WTC11 (cell line): ENCODE measurements at regions not wholly inside any gene's neighbourhood (a gene's known extent, or its start where the extent isn't known, plus 50 kb on each side); places are given as distances from the start of the nearest gene placed in this dataset.

ENCODE experiments used
- CBFB ChIP-seq: sonication (generic); formaldehyde crosslinking; IDR thresholded peaks from 2 replicates; pipeline ENCODE4 v1.8.1; 2022; ENCODE audit warnings: mild to moderate bottlenecking, low read depth, missing genetic modification reagents
- CREB1 ChIP-seq: sonication (generic); formaldehyde crosslinking; IDR thresholded peaks from 2 replicates; pipeline ENCODE4 v1.8.0; 2023; ENCODE audit warnings: mild to moderate bottlenecking, missing genetic modification reagents
- CTCF ChIP-seq: fragments of 200-600 bp; IDR thresholded peaks from 2 replicates; pipeline ENCODE4 v1.8.0; 2022; ENCODE audit warnings: antibody characterized with exemption
- E2F4 ChIP-seq: sonication (generic); formaldehyde crosslinking; IDR thresholded peaks from 2 replicates; pipeline ENCODE4 v1.8.1; 2022; ENCODE audit warnings: low read depth, mild to moderate bottlenecking, moderate library complexity, missing genetic modification reagents, borderline replicate concordance
- HMGXB4 ChIP-seq: sonication (generic); formaldehyde crosslinking; IDR thresholded peaks from 2 replicates; pipeline ENCODE4 v1.8.1; 2023; ENCODE audit warnings: mild to moderate bottlenecking, moderate library complexity, missing genetic modification reagents
- MXD4 ChIP-seq: fragments of 250-450 bp; sonication (Bioruptor Pico); IDR thresholded peaks from 2 replicates; pipeline ENCODE4 v1.8.0; 2021; ENCODE audit warnings: mild to moderate bottlenecking, moderate library complexity, borderline replicate concordance
- TP53 ChIP-seq: sonication (generic); formaldehyde crosslinking; IDR thresholded peaks from 2 replicates; pipeline ENCODE4 v1.8.1; 2023; ENCODE audit warnings: mild to moderate bottlenecking, missing genetic modification reagents
- ZNF396 ChIP-seq: fragments of 250-450 bp; sonication (Bioruptor Pico); IDR thresholded peaks from 2 replicates; pipeline ENCODE4 v1.8.0; 2021; ENCODE audit warnings: mild to moderate bottlenecking, moderate library complexity, borderline replicate concordance
- ZNF425 ChIP-seq: fragments of 250-450 bp; sonication (Bioruptor Pico); conservative IDR thresholded peaks from 2 replicates; pipeline ENCODE4 v1.9.0; 2021; ENCODE audit warnings: mild to moderate bottlenecking

- TF ChIP-seq CTCF (no peak), TP53 (CRISPR knock-in tag) (no peak), CBFB (CRISPR knock-in tag) (no peak), CREB1 (CRISPR knock-in tag) (no peak), E2F4 (CRISPR knock-in tag) (no peak), MXD4 (no peak), HMGXB4 (no peak), ZNF396 (CRISPR knock-in tag) (no peak), ZNF425 (CRISPR knock-in tag) (no peak)
Observed at GRCh38 chr10:43871545-43871944, 222.9 kb upstream of the ZNF32 start.
